Nephron progenitor cell (in vitro differentiated cells): ENCODE measurements at regions not wholly inside any gene's neighbourhood (a gene's known extent, or its start where the extent isn't known, plus 50 kb on each side); places are given as distances from the start of the nearest gene placed in this dataset.

ENCODE experiments used
- DNase-seq: peaks from one replicate; pipeline ENCODE4 v3.0.0; 2021
- H3K27ac Mint-ChIP-seq: 2 replicates; pipeline ENCODE4 v1.8.0; 2021; ENCODE audit warnings: mild to moderate bottlenecking, moderate library complexity, mixed read lengths
- H3K27me3 Mint-ChIP-seq: 2 replicates; pipeline ENCODE4 v1.8.0; 2021; ENCODE audit warnings: mild to moderate bottlenecking, low read depth, mixed read lengths; ENCODE audit not compliant: poor library complexity
- H3K36me3 Mint-ChIP-seq: 2 replicates; pipeline ENCODE4 v1.8.0; 2021; ENCODE audit warnings: low read depth, mixed read lengths
- H3K4me1 Mint-ChIP-seq: 2 replicates; pipeline ENCODE4 v1.8.0; 2021; ENCODE audit warnings: mixed read lengths
- H3K4me3 Mint-ChIP-seq: 2 replicates; pipeline ENCODE4 v1.8.0; 2021; ENCODE audit warnings: mild to moderate bottlenecking, moderate library complexity, mixed read lengths
- H3K9me3 Mint-ChIP-seq: 2 replicates; pipeline ENCODE4 v1.8.0; 2021; ENCODE audit warnings: mild to moderate bottlenecking, moderate library complexity, mixed read lengths
- TF ChIP-seq, protein P1 (sequence below): fragments of 200-600 bp; sonication (generic); IDR thresholded peaks from 2 replicates; pipeline ENCODE4 v1.5.0; 2021; ENCODE audit warnings: antibody characterized with exemption

DNA sequence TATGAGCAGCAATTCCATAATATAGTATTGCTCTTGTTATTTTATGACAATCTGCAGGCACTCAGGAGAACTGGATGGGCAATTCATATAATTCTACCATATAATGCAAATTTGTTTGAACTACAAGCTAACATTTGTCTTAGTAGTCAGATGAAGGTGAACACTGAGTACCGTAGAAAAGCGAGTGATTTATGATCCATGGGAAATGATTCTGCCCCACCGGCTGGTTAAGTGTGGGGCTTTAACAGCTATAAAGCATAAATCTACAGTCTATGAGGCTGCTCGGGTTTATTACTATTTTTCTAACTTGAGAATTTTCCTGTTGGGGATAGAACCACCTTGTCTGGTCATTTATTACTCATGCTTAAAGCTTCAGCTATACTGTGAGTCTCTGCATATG, 275.5 kb downstream of the PCDH10 start:
- TF ChIP-seq, protein P1, sequence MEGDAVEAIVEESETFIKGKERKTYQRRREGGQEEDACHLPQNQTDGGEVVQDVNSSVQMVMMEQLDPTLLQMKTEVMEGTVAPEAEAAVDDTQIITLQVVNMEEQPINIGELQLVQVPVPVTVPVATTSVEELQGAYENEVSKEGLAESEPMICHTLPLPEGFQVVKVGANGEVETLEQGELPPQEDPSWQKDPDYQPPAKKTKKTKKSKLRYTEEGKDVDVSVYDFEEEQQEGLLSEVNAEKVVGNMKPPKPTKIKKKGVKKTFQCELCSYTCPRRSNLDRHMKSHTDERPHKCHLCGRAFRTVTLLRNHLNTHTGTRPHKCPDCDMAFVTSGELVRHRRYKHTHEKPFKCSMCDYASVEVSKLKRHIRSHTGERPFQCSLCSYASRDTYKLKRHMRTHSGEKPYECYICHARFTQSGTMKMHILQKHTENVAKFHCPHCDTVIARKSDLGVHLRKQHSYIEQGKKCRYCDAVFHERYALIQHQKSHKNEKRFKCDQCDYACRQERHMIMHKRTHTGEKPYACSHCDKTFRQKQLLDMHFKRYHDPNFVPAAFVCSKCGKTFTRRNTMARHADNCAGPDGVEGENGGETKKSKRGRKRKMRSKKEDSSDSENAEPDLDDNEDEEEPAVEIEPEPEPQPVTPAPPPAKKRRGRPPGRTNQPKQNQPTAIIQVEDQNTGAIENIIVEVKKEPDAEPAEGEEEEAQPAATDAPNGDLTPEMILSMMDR = no peak
- Mint-ChIP-seq H3K4me1 (peaks cover 20% of the 10 kb centered on the region), H3K4me3 (no peak overlapping the region), H3K27me3 (no peaks in the 10 kb centered on the region), H3K36me3 (no peaks in the 10 kb centered on the region), H3K9me3 (no peaks in the 10 kb centered on the region), H3K27ac (no peak overlapping the region)
- DNase-seq = peak; percentile 4

DNA sequence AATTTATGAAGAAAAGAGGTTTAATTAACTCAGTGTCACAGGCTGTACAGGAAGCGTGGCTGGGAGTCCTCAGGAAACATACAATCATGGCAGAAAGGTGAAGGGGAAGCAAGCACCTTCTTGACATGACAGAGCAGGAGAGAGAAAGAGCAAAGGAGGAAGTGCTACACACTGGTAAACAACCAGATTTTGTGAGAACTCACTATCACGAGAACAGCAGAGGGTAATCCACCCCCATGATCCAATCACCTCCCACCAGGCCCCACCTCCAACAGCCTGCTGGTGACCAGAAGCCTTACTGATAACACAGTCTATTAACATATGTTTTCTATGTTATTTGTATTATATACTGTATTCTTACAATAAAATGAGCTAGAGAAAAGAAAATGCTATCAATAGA, 254.8 kb downstream of the PCDH10 start:
- H3K9me3 Mint-ChIP-seq = no peaks in the 10 kb centered on the region
- no peak overlapping the region for H3K4me3 Mint-ChIP-seq
- TF ChIP-seq, protein P1 = no peak
- DNase-seq = no peak
- H3K4me1 Mint-ChIP-seq = no peaks in the 10 kb centered on the region
- no peak overlapping the region for H3K27ac Mint-ChIP-seq
- H3K27me3 Mint-ChIP-seq = no peaks in the 10 kb centered on the region
- no peaks in the 10 kb centered on the region for H3K36me3 Mint-ChIP-seq

DNA sequence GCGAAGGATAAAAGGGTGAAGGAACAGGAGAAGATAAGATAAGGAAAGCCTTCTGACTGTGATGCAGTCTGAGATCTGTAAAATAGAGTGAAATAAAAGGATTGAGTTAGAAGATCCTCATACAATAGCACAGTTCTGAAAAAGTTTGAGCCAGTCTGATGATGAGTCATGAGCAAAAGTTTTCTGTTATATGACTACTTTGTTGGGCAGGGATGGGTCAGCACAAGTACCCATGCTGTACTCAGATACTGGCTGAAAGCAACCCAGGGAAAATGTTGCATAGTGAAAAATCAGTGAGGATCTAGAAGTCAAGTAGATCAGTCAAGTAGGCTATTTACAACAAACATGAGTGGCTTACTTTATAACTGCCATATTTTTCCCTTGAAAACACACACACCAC, 253.5 kb downstream of the PCDH10 start:
- no peak overlapping the region for H3K4me3 Mint-ChIP-seq
- no peaks in the 10 kb centered on the region for H3K36me3 Mint-ChIP-seq
- no peak for DNase-seq
- no peaks in the 10 kb centered on the region for H3K27me3 Mint-ChIP-seq
- no peaks in the 10 kb centered on the region for H3K4me1 Mint-ChIP-seq
- TF ChIP-seq, protein P1 = no peak
- H3K27ac Mint-ChIP-seq = no peak overlapping the region
- no peaks in the 10 kb centered on the region for H3K9me3 Mint-ChIP-seq

DNA sequence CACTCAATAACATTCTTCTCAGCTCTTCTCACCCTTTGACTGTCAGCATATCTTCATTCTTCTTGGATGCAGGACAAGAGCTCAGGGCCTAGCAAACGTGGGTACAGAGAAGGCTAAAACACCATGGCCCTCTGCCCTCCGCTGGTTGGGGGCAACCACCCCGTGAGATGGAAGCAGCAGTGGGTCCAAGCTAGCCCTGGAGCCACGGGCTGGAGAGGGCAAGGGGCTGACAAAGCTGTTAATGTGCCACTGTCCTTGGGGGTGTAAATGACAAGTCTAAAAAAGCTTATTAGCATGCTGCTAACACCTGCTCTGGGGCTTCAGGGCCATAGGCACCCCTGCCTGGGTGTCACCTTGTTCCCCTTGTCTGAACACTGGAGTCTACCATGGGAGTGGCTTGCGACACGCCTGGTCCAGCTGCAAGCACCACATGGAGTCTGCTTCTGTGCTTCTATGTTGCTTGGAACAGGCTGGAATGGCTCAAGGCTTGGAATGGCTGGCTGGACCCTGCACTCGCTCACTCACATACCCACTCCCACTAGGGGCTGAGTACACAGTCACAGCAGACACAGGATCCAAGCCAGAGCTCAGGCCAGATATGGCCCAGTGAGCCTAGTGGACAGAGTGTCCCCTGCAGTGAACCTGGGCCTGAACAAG, 246.0 kb downstream of the PCDH10 start:
- DNase-seq = no peak
- no peaks in the 10 kb centered on the region for H3K27me3 Mint-ChIP-seq
- H3K4me3 Mint-ChIP-seq = no peak overlapping the region
- H3K9me3 Mint-ChIP-seq = no peaks in the 10 kb centered on the region
- H3K36me3 Mint-ChIP-seq = no peaks in the 10 kb centered on the region
- no peak overlapping the region for H3K27ac Mint-ChIP-seq
- TF ChIP-seq, protein P1 = no peak
- peaks cover 5% of the 10 kb centered on the region for H3K4me1 Mint-ChIP-seq

DNA sequence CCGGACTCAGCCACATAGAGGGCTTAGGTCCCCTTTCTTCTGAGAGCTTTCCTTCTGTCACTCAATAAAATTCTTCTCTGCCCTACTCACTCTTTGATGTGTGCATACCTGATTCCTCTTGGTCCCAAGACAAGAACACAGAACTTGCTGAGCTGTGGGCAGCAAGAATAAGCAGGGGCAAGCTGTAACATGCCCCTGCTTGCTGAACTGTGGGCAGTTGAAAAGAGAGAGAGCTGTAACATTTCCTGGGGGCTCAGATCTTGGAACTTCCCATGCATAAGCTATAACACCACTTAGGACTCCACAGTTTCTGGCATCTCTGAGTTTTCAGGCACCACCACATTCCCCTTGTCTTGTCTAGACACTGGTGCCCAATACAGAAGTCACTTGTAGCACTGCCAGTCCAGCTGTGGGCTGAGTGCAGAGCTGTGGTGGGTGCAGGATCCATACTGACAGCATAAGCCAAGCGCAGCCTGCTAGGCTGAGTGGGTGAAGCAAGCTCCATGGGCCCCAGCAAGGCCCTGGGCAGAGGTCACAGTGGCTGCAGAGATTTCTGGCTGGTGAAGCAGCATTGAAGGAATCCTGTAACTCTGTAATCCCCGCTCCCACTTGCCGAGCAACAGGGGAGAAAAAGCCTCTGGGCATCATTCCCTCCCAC, 241.2 kb downstream of the PCDH10 start:
- Mint-ChIP-seq H3K9me3 (no peaks in the 10 kb centered on the region), H3K27me3 (no peaks in the 10 kb centered on the region), H3K4me1 (peaks cover 12% of the 10 kb centered on the region), H3K36me3 (no peaks in the 10 kb centered on the region), H3K4me3 (no peak overlapping the region), H3K27ac (peak overlapping the region; percentile 81)
- TF ChIP-seq, protein P1 = no peak
- DNase-seq = no peak

DNA sequence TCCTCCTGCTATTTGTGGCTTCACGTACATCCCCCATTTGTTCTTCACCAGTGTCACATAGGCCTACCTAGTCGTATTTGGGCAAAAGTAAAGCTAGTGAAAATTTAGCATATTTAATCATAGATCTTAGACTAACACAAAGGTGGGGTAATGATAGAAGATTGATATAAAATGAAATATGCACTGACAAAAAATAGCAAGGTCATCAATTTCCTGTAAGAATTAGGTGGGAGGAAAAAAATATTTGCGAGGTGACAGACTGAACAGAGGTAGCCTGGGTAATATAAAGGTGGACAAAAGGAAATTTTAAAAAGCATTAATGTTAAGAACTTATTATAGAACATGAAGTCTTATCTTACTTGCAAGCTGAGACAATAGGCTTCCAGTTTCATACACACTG, 239.9 kb downstream of the PCDH10 start:
- Mint-ChIP-seq H3K9me3 (no peaks in the 10 kb centered on the region), H3K27me3 (no peaks in the 10 kb centered on the region), H3K4me1 (peaks cover 12% of the 10 kb centered on the region), H3K36me3 (no peaks in the 10 kb centered on the region), H3K27ac (no peak overlapping the region), H3K4me3 (no peak overlapping the region)
- TF ChIP-seq, protein P1 = no peak
- DNase-seq = no peak
